ENCODE measurements at regions not wholly inside any gene's neighbourhood (a gene's known extent, or its start where the extent isn't known, plus 50 kb on each side); places are given as distances from the start of the nearest gene placed in this dataset.

- TF ChIP-seq CTCF (IDR thresholded peaks at IDR 0.05; ENCODE audit: low read depth, low read length, poor library complexity, severe bottlenecking) (no peak), EZH2phosphoT487 (IDR thresholded peaks at IDR 0.05; ENCODE audit: borderline replicate concordance, low read length) (no peak)
Measured at GRCh38 chr19:31612873-31613272, 263.6 kb upstream of the TSHZ3 start.
